ENCODE measurements at regions not wholly inside any gene's neighbourhood (a gene's known extent, or its start where the extent isn't known, plus 50 kb on each side); places are given as distances from the start of the nearest gene placed in this dataset.

DNA sequence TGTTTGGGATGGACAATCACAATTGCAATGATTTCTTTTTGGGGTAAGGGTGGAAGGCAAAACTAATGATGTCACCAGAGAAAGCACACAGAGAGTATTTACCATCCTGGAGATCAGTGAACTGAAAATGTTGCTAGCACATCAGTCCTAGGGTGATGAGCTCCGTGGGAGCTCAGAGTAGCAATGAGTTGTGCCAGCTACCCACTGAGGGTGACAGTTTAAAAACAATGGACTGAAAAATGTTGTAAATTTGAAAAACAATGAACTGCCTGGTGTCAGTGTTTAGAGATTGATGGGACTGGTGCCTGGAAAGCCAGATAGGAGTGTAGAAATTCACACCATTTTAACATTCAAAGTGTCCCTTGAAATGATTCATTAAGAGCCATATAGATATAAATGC lies 198.5 kb downstream of the ATP23 start:
- DNase-seq (ENCODE audit: low spot score): no peak

DNA sequence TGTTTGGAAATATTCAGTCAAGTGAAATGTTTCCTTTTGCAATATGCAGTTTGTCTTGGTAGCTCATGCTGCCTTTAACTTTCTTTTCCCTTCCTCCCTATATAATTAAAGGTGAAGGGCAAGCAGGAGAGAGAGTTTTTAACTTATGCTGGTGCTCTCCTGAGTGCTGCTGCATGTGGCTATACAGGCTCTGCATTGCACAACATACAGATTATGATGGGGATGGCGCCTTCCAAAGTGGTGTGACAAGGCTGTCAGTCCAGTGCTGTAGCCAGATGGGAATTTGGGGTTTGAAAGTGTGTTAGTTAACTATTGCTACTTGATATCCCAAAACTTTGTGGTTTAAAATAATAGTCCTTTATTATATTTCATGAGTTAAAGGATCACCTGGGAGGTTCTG lies 199.0 kb downstream of the ATP23 start:
- no peak for DNase-seq (ENCODE audit: low spot score)

DNA sequence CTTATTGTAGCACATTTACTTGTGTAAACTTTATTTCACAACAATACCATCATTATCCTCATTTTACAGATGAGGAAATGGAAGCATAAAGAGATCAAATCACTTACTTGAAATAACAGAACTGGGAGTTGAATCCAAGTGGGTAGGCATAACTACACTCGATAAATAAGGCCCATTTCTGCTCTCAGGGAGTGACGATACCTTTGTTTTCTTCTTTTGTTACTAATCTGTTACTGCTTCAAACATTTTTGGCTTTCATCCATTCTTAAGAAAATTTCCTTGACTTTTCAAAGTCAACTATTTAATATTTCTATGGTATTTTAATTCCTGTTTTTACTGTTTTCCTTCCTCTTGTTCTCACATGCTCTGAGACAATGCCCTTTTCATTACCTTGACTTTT lies 201.6 kb downstream of the ATP23 start:
- DNase-seq (ENCODE audit: low spot score): no peak

DNA sequence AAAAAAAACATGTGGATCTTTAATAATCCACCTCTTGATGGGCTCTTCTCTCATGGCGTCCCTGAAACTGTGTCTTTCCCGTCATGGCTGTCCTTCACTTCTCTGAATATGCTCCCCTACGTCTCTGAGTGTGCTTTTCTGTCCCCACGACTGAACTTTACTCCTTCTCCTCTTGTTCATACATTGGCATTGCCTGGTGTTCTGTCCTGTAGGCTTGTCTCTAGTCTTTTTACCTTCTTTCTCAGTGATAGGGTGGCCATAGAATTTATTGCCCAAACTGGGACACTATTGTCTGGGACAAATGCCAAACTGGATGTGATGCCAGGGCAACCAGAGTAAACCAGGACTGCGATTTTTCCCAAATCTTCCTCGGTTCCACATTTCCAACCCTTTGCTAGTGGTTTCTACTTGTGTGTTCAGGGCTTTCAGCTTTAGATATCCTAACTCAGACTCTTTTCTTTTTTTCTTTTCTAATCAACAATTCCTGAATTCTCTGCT lies 202.2 kb downstream of the ATP23 start:
- no peak for DNase-seq (ENCODE audit: low spot score)

DNA sequence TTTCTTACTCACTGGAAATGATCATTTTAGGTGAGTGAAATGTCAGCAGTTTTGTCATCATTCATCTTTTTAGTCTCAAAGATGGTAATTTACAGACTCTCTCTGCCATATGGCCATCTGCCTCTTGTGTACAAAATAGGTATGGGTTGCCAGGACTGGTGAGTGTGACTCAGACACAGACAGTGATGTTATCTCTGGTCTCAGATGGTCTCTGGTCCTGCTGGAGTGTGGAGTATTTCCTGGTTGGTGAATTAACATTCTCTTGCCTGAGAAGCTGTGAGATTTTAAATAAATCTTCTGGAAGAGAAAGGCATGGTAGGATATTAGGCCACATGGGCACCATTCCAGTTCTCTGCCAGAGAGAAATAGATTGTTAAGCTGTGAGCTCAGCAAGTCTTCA lies 207.0 kb downstream of the ATP23 start:
- no peak for DNase-seq (ENCODE audit: low spot score)

DNA sequence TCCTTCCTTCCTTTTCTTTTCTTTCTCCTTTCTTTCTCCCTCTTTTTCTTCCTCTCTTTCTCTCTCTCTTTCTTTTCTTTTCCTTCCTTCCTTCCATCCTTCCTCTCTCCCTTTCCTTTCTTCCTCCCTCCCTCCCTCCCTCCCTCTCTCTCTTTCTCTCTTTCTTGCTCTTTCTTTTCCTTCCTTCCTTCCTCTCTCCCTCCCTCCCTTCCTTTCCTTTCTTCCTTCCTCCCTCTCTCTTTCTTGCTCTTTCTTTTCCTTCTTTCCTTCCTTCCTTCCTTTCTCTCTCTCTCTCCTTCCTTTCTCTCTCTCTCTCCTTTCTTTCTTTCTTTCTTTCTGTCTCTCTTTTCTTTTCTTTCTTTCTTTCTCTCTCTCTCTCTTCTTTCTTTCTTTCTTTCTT lies 207.6 kb downstream of the ATP23 start:
- DNase-seq (ENCODE audit: low spot score): no peak

DNA sequence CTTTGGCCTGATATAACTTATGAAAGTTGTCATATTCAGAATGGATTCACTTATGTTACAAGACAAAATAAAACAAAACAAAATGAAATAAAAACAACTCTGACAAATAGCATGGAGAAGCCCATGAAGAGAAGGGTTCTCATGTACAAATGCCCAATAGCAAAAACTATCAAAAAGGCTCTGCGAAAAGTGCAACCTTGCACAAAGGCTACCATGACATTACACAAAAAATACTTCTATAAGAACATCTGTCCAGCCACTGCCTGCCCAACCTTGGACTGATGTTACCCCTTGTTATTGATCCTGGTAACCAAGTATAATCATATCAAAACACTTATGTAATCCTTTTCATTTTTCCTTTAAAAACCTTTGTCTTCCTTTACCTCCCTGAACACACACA lies 213.0 kb downstream of the ATP23 start:
- DNase-seq (ENCODE audit: low spot score): no peak

DNA sequence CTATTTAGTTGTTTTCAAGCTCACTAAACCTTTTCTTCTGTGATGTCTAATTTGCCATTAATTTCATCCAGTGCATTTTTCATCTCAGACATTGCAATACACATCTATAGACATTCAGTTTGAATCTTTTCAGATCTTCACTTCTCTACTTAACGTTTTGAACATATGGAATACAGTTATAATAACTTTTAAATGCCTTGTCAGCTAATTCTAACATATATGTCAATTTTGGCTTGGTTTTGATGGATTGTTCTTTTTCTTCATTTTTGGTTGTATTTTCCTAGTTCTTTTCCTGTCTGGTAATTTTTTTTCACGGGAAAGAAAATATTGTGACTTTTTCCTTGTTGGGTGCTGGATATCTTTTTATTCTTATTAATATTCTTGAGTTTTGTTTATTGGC lies 215.3 kb downstream of the ATP23 start:
- no peak for DNase-seq (ENCODE audit: low spot score)

DNA sequence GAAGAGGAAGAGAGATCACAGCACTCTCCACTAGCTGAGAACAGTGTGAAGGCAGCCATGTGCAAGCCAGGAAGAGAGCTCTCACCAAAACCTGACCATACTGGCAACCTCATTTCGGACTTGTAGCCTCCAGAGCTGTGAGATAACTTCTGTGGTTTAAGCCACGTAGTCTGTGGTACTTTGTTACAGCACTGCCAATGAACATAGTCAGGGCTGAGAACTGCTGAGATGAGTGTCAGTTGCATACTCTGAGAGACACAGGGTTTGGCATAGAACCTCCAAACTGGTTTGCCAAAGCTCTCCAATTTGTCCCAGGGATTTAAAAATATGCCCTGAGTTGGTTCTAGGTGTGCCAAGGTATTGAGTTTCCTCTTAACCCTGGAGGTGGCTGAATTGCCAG lies 218.6 kb downstream of the ATP23 start:
- DNase-seq (ENCODE audit: low spot score): no peak

DNA sequence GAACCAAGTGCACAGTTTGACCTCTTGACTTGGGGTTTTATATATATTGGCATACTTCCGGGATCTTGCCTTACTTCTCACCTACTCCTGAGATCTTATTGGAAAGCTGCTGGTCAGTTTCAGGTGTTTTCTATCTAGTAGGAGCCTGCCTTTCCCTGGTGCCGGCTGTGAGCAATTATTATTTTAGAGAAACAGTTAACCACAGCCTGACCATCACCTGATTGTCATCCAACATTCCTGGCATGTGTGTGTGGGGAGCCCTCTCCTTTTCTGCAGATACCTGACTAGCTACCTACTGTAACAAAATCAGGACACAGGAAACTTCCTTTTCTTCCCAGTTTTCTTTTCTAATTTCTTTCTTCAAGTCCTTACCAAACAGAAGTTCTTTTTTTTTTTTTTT lies 220.4 kb downstream of the ATP23 start:
- no peak for DNase-seq (ENCODE audit: low spot score)

DNA sequence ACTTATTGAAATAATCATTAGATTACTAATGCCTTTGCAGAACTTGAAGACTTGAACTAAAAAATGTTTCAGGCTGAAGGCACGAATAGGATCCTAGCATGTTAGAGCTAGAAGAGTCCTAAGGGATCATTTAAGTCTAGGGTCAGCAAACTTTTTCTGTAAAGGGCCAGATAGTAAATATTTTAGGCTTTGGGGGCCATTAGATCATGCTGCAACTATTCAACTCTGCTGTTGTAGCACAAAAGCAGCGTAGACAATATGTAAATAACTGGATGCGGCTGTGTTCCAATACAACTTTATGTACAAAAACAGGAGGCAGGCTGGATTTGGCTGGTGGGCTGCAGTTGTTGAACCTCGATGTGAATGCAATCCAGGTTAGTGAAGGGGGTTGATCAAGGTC lies 221.7 kb downstream of the ATP23 start:
- no peak for DNase-seq (ENCODE audit: low spot score)

DNA sequence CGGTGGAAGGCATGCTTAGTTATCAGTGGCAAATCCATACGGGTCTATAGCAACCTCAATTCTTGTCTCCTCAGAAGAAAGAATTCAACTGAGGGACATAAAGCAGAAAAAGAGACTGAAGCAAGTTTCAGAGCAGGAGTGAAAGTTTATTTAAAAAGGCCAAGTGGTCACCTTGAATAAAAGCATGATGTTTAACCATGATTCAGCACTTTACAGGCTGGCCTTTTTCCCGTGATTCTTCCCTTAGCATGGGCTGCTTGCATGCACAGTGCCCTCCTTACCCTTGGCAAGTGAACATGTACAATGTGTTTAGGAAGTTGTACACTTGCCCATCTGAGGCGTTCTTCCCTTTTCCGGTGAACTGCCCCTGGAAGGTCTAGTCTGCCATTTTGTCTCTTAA lies 225.3 kb downstream of the ATP23 start:
- no peak for DNase-seq (ENCODE audit: low spot score)

DNA sequence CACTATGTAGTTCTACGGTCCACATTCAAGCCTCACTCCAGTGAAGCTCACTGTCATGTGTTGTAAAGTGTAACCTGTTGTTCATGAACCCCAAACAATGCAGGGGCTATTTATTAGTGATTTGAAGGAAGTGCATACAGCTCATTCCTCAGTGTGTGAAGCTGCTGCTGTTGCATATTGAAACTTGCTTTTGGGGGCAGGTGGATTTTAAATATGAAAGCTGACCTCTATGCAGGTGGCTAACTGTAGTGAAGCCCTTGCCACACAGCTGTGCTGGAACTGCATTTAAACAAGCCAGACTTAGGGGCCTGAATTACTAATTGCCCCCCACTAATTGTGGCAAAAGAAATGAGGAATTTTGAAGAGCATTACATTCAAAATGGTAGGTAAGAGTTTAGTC lies 226.3 kb downstream of the ATP23 start:
- no peak for DNase-seq (ENCODE audit: low spot score)

DNA sequence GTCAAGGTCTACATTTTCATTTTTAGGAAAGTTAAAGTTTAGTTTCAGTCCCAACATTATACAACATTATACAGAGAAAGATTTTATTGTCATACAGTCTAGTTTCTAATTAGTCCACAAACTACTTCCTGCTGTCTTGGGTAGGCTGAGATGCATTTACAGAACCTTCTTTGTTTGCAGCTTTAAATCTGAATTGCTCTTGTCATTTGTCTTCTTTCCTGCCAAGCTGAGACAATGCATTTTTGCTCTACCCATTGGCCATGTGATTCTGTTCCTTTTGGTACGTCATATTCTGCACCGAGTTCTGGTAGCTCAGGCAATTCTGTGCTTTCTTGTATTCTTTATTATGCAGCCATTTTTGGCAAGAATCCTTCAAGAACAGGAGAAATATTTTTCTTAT lies 228.5 kb downstream of the ATP23 start:
- DNase-seq (ENCODE audit: low spot score): no peak

DNA sequence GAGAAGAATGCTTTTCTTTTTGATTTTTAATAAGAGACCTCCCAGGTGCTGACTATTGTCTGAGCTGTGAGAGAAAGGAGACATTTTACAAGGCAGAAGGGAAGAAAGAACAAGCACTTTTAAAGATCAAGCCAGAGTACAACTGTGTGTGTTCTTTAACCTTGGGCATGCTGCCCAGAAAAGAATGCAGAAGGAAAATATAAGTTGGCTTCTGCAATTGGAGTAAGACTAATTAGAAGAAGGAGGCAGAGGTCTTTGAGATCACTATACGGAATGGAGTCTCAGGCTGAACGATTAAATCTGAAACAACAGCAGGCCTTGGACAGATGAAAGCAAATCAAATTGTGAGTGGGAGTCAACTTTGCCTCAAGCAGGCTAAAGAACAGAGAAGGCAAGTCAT lies 230.5 kb downstream of the ATP23 start:
- peak; percentile 49 for DNase-seq (ENCODE audit: low spot score)

DNA sequence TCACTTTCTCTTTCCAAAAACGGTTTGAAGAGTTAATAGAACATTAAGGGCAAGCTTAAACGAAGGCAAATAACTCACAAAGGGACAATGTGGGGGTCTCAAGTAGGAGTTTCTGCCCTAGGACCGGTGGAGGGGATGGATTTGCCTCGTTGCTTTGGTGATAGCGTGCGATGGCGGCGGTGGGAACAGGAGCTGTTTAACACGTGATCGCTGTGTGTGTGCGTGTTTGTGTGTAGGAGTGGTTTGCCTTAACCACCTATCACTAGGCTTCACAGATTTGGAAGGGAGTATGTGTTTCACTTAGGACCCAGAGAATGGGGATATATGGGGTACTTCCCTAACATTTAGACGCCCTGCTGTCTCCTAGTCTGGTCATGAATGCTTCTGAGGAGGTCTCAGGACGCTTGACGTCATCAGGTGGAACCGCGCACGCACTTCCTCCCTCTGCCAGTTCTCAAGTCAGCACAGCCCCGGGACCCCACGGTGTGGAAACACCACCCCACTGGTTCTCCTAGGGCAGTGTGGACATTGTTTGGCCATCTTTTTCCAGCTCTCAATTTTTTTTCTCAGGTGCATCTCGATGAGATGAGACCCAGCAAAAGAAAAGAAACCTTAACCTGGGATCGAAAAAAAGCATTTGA lies 231.2 kb downstream of the ATP23 start:
- no peak for DNase-seq (ENCODE audit: low spot score)

DNA sequence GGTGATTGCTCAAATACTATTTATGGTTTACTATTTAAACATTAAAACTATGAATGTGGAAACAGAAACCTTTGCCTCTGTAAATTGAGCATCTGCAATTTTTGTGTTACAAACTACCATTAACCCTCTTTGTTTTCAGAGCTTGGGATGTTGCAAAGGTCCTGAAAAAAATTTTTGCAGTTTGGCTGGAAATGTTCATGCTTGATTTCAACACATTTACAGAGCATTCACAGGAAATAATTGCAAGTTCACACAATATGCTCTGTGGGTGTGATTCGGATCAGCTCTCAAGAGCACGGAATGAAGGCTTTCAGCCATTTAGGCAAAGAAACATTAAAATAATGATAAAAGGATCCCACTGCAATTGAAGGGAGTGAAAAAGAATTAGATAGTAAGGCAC lies 232.9 kb downstream of the ATP23 start:
- no peak for DNase-seq (ENCODE audit: low spot score)

DNA sequence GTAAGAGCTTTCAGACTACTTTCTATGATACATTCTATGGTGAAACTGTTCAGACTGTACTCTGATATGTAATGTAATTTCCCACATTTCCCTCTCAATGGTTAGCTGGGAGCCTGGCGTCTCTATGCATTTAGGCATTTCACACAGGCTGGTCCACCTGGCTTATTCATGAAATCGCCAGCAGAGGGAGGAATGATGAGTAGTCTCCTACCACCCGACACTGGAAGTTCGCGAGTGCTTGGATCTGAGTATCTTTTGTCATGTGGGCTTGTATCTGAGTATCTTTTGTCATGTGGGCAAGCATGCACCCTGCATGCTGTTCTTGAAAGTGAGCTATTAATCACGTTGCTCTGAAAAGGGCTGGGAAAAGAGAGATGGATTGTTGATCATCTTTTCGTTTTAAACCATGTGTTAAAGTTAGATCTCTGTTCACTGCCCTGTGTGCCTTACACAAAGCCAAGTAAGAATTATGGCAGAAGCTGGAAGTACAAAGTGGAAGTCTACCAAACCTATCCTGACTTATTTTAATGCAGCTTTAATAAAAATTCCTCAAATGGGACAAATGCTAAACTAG lies 235.0 kb downstream of the ATP23 start:
- DNase-seq (ENCODE audit: low spot score): peak; percentile 48

DNA sequence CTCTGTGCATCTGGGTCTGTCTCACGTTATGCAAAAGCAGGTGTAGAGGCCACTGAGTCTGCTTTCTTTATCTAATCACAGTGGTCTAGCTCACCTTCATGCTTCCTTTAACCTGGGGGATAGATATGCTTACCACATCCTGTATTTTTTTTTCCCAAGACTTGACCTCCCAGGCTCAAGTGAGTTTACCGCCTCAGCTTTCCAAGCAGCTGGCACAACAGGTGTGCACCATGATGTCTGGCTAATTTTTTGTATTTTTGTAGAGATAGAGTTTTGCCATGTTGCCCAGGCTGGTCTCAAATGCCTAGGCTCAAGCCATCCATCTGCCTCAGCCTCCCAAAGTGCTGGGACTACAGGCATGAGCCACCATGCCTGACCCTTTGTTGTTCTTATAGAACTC lies 236.0 kb downstream of the ATP23 start:
- DNase-seq (ENCODE audit: low spot score): no peak

DNA sequence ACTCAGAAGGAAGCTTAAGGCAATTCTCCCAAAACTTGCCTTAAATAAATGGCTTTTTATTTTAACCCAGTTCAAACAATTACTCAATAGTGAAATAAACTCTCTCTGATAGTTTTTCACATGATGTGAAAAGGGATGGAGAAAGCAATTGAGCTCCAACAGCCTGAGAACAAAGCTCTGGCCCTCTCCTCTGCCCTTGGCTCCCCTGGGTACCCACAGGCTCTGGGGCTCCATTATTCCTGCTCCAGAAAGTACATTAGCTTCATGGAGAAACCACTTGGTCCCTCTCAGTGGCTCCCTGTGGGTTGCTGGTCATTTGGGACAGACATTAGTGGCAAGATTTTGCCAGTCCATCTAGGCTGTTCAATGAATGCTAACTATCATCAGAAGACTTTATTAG lies 242.8 kb downstream of the ATP23 start:
- DNase-seq (ENCODE audit: low spot score): no peak

DNA sequence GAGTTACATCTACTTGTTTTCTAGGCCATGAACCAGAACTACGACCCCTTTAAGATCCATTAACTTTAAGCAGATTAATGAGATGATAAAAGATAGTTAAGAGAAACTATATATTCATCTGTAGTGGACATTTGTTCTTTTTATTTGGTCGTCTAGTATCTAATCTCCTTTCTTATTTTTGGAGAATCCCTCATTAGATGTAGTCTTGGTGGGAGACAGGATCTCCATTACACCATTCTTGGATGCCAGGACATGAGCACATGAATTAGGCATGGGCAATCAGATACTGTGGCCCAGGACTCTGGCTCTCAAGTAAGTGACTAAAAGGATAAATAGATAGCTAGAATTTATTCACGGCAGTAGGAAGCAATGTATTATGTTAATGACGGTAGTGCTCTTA lies 245.0 kb downstream of the ATP23 start:
- no peak for DNase-seq (ENCODE audit: low spot score)

DNA sequence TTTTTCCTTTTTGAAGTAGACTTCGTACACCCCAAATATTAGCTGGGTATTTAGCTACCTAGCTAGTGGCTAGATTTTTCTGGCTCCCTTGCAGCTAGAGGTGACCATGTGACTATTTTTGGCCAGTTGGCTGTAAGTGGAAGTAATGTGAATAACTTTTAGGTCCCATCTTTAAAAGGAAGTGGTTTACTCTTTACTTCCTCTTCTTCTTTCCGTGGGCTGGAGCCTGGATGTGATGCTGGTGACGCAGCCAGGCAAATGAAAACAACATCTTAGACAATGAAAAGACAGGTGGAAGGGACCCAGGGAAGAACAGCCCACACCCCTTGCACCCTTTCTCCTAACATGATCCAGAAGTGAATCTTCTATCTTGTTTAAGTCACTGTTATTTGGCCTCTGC lies 245.5 kb downstream of the ATP23 start:
- no peak for DNase-seq (ENCODE audit: low spot score)

DNA sequence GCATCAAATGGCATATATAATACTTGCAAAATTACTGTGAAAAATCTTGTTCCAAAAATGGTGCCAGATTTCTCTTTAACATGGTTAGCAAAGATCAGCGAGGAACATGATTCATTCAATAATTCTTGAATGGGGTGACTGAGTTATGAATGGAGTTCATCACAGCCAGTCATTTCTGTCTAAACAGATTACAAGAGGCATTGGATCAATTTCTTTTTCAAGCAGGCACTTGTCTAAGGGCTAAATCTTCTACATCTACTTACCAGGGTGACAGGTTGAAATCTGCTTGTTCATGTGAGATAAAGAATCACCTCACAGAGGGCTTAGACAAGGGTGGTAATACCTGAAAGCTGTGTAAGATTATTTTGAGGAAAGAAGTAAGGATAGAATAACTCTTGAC lies 247.7 kb downstream of the ATP23 start:
- no peak for DNase-seq (ENCODE audit: low spot score)

DNA sequence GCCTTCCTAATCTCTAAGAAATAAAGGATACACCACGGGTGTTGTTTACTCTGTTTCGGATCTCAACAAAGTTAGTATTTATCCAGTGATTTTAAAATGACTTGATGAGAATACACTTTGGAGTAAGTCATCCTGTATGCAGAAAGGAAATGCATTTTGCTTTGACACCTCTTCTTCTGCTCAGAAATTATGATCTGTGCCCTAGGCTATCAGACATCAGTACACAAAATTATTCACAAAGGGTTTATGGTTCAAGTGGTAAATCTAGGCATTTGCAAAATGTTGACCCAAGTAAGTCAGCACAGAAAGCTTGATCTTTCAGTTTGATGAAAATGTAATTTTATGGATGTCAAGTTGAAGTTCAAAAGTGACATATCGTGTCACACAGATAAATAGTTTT lies 248.5 kb downstream of the ATP23 start:
- DNase-seq (ENCODE audit: low spot score): no peak
